HCT116 (cell line): ENCODE measurements at regions not wholly inside any gene's neighbourhood (a gene's known extent, or its start where the extent isn't known, plus 50 kb on each side); places are given as distances from the start of the nearest gene placed in this dataset.

Experiments used
- ATAC-seq: fragments of 200-7000 bp; cut with Tn5 transposase; 2 replicates; pipeline ENCODE4 v1.9.1; 2020; ENCODE audit warnings: mild to moderate bottlenecking, moderate library complexity
- BruUV-seq: library from RNA; stranded (reverse); fragments of 400-500 nt; replicated peaks from 2 replicates; lab custom pipeline; 2021; lab: Mats Ljungman, UMichigan
- CTCF ChIA-PET: fragments of 300-600 bp; sonication (Branson Sonifier 250); formaldehyde crosslinking; loops from one replicate; lab custom pipeline; 2021; ENCODE audit warnings: antibody characterized with exemption; lab: Charles Lee
- POLR2A ChIA-PET: fragments of 300-600, 350-600 bp; sonication (Branson Sonifier 250); formaldehyde crosslinking; loops from one replicate; lab custom pipeline; 2021; ENCODE audit warnings: antibody characterized with exemption; lab: Charles Lee
- RAD21 ChIA-PET, 2 experiments: fragments of 300-600 bp; sonication (Branson Sonifier 250); formaldehyde crosslinking; loops; one replicate each; lab custom pipeline; 2023; ENCODE audit warnings: low total read pairs in 2 of 2; ENCODE audit not compliant: uncharacterized antibody in 2 of 2, unreplicated experiment in 2 of 2, low non-redundant PET in 1 of 2; lab: Charles Lee
- DNase-seq: peaks from one replicate; pipeline ENCODE4 v3.0.0-alpha.2; 2010; ENCODE audit warnings: low read depth, low spot score
- H2AFZ ChIP-seq: fragments of 200-600 bp; shearing (Covaris generic), sonication (generic); 2 replicates; pipeline ENCODE4 v1.6.1; 2017; ENCODE audit warnings: low read depth, mixed run types, mixed read lengths, antibody characterized with exemption, low read length; ENCODE audit not compliant: poor library complexity, severe bottlenecking
- H3K27ac ChIP-seq: 2 replicates; pipeline ENCODE4 v1.5.1; 2012; ENCODE audit warnings: low read depth, low read length
- H3K27me3 ChIP-seq: fragments of 200-600 bp; sonication (generic); 2 replicates; pipeline ENCODE4 v1.6.1; 2016; ENCODE audit warnings: mixed run types, low read length, mixed read lengths; ENCODE audit not compliant: insufficient read depth
- H3K36me3 ChIP-seq, 2 experiments: fragments of 200-500 bp in 1 of 2; fragments of 200-600 bp in 1 of 2; sonication (Bioruptor generic) in 1 of 2; sonication (generic) in 1 of 2; 2 replicates each; pipeline versions ENCODE4 v1.5.1 to v1.6.1; 2014 to 2016; ENCODE audit warnings: low read length in 2 of 2, inconsistent platforms in 1 of 2, mixed read lengths in 1 of 2, mixed run types in 1 of 2; ENCODE audit not compliant: insufficient read depth in 2 of 2, control insufficient read depth in 1 of 2
- H3K4me1 ChIP-seq, 2 experiments: fragments of 200-600 bp in 1 of 2; sonication (generic) in 1 of 2; 2 replicates each; pipeline versions ENCODE4 v1.5.1 to v1.6.1; 2012 to 2017; ENCODE audit warnings: low read length in 2 of 2, inconsistent platforms in 1 of 2, mild to moderate bottlenecking in 1 of 2, mixed read lengths in 1 of 2, mixed run types in 1 of 2, moderate library complexity in 1 of 2; ENCODE audit not compliant: insufficient read depth in 2 of 2, control insufficient read depth in 1 of 2
- H3K4me2 ChIP-seq: fragments of 200-600 bp; sonication (generic); 2 replicates; pipeline ENCODE4 v1.6.1; 2017; ENCODE audit warnings: mixed run types, low read length, mixed read lengths
- H3K4me3 ChIP-seq, 2 experiments: fragments of 200-600 bp in 1 of 2; sonication (generic) in 1 of 2; replicated peaks in 1 of 2; 2 replicates each; pipeline ENCODE4 v1.5.1; 2011 to 2016; ENCODE audit warnings: low read length in 2 of 2, control low read depth in 1 of 2, low read depth in 1 of 2, mild to moderate bottlenecking in 1 of 2, mixed read lengths in 1 of 2, mixed run types in 1 of 2
- H3K79me2 ChIP-seq: fragments of 200-600 bp; sonication (generic); 2 replicates; pipeline ENCODE4 v1.6.1; 2017; ENCODE audit warnings: mild to moderate bottlenecking, mixed run types, low read length, moderate library complexity, mixed read lengths; ENCODE audit not compliant: insufficient read depth
- H3K9ac ChIP-seq: fragments of 200-600 bp; sonication (generic); 2 replicates; pipeline ENCODE4 v1.6.1; 2016; ENCODE audit warnings: low read length, mixed read lengths
- H3K9me2 ChIP-seq: fragments of 200-600 bp; sonication (generic), shearing (Covaris generic); 2 replicates; pipeline ENCODE4 v1.6.1; 2017; ENCODE audit warnings: mixed run types, mild to moderate bottlenecking, moderate library complexity; ENCODE audit not compliant: insufficient read depth
- H3K9me3 ChIP-seq, 2 experiments: fragments of 200-500 bp in 1 of 2; fragments of 200-600 bp in 1 of 2; sonication (Bioruptor generic) in 1 of 2; sonication (generic) in 1 of 2; 2 replicates each; pipeline ENCODE4 v1.6.1; 2014 to 2017; ENCODE audit warnings: low read length in 2 of 2, mixed read lengths in 2 of 2, inconsistent platforms in 1 of 2, low read depth in 1 of 2, mild to moderate bottlenecking in 1 of 2, mixed run types in 1 of 2, moderate library complexity in 1 of 2; ENCODE audit not compliant: control insufficient read depth in 1 of 2, insufficient read depth in 1 of 2
- H4K20me1 ChIP-seq: fragments of 200-600 bp; sonication (generic), shearing (Covaris generic); 2 replicates; pipeline ENCODE4 v1.6.1; 2017; ENCODE audit warnings: mixed run types, mild to moderate bottlenecking, moderate library complexity; ENCODE audit not compliant: insufficient read depth
- EGR1 ChIP-seq: IDR thresholded peaks from 2 replicates; pipeline ENCODE4 v1.6.1; 2012; ENCODE audit warnings: low read depth
- ELF1 ChIP-seq: IDR thresholded peaks from 2 replicates; pipeline ENCODE4 v1.6.1; 2012; ENCODE audit warnings: low read depth, borderline replicate concordance
- SIN3A ChIP-seq: IDR thresholded peaks from 2 replicates; pipeline ENCODE4 v1.6.1; 2012; ENCODE audit warnings: low read depth
- SRF ChIP-seq: IDR thresholded peaks from 2 replicates; pipeline ENCODE4 v1.6.1; 2012; ENCODE audit warnings: low read depth
- TCF7L2 ChIP-seq: IDR thresholded peaks from 2 replicates; pipeline ENCODE4 v1.7.0; 2011; ENCODE audit warnings: borderline replicate concordance, inconsistent platforms; ENCODE audit not compliant: insufficient read depth, insufficient read length; ENCODE audit errors: extremely low read depth
- intact Hi-C: fragments of 100-400 bp; cut with micrococcal nuclease; formaldehyde crosslinking; loops from 2 replicates; pipeline ENCODE4 v1.10.0; 2022
- TF ChIP-seq, protein P1 (sequence below): IDR thresholded peaks from 2 replicates; pipeline ENCODE4 v1.6.1; 2012; ENCODE audit warnings: low read depth

DNA sequence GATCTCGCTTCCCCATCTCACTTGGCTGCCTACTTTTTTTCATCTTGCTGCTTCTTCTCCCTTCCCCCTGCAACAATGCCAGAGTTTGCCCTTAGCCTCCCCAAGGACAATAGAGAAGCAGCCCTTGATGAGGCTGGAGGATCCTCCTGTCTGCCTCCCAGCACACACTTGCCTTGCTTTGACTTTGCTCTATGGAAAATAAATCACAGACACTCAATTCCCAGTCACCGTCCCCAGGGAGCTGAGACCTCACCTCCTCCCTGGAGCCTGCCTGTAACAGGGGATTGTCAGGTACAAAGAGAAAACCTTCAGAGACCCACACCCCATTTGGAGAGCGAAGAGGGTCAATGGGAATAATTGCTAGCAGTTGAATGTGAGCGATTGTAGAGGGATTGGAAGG is 242.1 kb upstream of the ZNF462 start (continued):
- TF ChIP-seq, protein P1, sequence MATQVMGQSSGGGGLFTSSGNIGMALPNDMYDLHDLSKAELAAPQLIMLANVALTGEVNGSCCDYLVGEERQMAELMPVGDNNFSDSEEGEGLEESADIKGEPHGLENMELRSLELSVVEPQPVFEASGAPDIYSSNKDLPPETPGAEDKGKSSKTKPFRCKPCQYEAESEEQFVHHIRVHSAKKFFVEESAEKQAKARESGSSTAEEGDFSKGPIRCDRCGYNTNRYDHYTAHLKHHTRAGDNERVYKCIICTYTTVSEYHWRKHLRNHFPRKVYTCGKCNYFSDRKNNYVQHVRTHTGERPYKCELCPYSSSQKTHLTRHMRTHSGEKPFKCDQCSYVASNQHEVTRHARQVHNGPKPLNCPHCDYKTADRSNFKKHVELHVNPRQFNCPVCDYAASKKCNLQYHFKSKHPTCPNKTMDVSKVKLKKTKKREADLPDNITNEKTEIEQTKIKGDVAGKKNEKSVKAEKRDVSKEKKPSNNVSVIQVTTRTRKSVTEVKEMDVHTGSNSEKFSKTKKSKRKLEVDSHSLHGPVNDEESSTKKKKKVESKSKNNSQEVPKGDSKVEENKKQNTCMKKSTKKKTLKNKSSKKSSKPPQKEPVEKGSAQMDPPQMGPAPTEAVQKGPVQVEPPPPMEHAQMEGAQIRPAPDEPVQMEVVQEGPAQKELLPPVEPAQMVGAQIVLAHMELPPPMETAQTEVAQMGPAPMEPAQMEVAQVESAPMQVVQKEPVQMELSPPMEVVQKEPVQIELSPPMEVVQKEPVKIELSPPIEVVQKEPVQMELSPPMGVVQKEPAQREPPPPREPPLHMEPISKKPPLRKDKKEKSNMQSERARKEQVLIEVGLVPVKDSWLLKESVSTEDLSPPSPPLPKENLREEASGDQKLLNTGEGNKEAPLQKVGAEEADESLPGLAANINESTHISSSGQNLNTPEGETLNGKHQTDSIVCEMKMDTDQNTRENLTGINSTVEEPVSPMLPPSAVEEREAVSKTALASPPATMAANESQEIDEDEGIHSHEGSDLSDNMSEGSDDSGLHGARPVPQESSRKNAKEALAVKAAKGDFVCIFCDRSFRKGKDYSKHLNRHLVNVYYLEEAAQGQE, result no peak
- no peak for TF ChIP-seq SIN3A
- TF ChIP-seq, all 23 proteins: peak for 0

DNA sequence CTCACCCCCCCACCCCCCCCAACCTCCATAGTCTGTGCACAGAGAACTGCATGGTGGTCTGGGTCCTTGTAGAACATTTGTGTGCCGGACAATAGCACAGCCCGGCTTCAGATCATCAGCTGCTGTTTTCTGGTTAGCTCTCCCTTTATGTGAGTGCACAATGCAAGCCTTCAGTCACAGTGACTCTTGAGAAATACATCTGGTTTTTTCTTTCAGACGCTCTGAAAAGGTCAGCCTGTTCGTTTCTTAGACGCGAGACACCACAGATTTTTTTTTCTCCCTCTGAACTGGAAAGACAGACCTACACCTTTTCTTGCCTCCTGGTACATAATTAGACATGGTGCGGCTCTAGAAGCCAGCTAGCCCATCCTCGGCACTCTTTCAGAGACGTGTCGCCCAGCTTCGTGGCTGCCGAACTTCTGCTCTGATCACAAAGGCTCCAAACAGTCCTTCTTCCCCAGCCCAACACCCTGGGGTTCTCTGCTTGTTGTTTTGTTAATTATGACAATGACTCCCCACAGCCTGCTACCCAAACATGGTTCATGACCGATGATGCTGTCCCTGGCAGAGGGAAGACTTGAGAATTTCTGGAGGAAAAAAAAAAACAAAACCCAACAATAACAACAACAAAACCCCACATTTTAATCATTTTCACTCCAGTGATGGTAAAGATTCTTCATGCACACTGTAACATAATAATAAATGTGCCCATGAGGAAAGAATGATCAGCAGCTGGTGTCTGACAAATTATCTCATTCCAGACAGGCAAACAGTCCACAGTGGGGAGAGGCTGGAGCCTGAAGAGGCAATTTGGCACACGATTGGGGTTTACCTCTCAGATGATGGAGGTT is 241.4 kb upstream of the ZNF462 start:
- intact Hi-C loops, result no loop called here
- POLR2A ChIA-PET, result no interaction called here
- no peak overlapping the region for H3K4me3 ChIP-seq
- 0 out of 2 replicates have a peak, but pooled peaks cover 5% of the 10 kb centered on the region for H3K27me3 ChIP-seq
- H3K36me3 ChIP-seq, result no peaks in the 10 kb centered on the region
- TF ChIP-seq EGR1 (no peak), ELF1 (no peak), TCF7L2 (no peak), SRF (no peak)
- H2AFZ ChIP-seq, result no peak overlapping the region
- CTCF ChIA-PET, result no interaction called here
- RAD21 ChIA-PET, result no interaction called here
- DNase-seq (no peak), ATAC-seq (no peak)
- no peaks in the 10 kb centered on the region for H4K20me1 ChIP-seq
- H3K4me1 ChIP-seq, result no peaks in the 10 kb centered on the region
- no peak overlapping the region for H3K4me2 ChIP-seq
- no TSS peak for BruUV-seq
- H3K79me2 ChIP-seq, result no peaks in the 10 kb centered on the region
- H3K9me3 ChIP-seq, result no peaks in the 10 kb centered on the region
- H3K9ac ChIP-seq, result no peak overlapping the region
- no peak overlapping the region for H3K27ac ChIP-seq
- H3K9me2 ChIP-seq, result no peaks in the 10 kb centered on the region
